ENCODE measurements at regions not wholly inside any gene's neighbourhood (a gene's known extent, or its start where the extent isn't known, plus 50 kb on each side); places are given as distances from the start of the nearest gene placed in this dataset.

DNA sequence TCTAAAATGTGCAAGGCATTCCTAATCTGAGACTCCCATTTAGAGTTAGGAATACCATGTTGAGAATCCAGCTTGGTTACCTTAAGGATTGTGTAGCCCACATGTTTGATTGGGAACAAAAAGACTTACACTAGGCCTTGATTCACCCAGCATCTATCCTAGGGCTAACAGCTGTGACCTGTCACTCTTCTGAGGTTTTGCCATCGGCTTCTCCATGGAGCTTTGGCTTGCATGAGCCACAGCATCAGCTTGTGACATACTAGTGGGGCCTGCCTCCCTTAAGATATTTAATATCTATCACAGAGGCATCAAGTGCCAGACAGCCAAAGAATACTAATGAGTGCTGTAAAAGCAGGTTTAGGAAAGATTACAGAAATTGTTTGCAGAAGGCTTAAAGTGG is 241.3 kb upstream of the UBE2E3 start:
- no peaks in the 10 kb centered on the region for H3K27me3 ChIP-seq (ENCODE audit: insufficient read depth, low read length)
- H3K4me1 ChIP-seq (ENCODE audit: insufficient read depth, low read length) = no peaks in the 10 kb centered on the region
- H3K27ac Mint-ChIP-seq = no peak overlapping the region
- no peak overlapping the region for H2AK5ac ChIP-seq (ENCODE audit: insufficient read length, low read length)
- no CpG with 5 or more reads among the region's 1 CpG for WGBS (ENCODE audit: extremely low coverage, insufficient read length, low lambda C conversion rate)
- H4K20me1 ChIP-seq (ENCODE audit: control insufficient read depth, insufficient read depth, insufficient read length) = no peaks in the 10 kb centered on the region
- H3K79me1 ChIP-seq (ENCODE audit: insufficient read depth, low read depth, low read length, poor library complexity, severe bottlenecking) = no peaks in the 10 kb centered on the region
- no peak overlapping the region for H4K8ac ChIP-seq (replicated peaks; ENCODE audit: insufficient read length, low read depth, low read length)
- H4K91ac ChIP-seq (ENCODE audit: insufficient read length, low read depth, low read length) = no peak overlapping the region
- H3K4ac ChIP-seq (ENCODE audit: low read depth, low read length) = no peak overlapping the region
- H3K9me3 ChIP-seq (ENCODE audit: control insufficient read depth, low read depth, low read length) = no peaks in the 10 kb centered on the region
- no peak overlapping the region for H3K56ac ChIP-seq (ENCODE audit: insufficient read length, low read depth, low read length)
- H2BK15ac ChIP-seq (ENCODE audit: low read depth, low read length) = no peak overlapping the region
- H2BK12ac ChIP-seq (ENCODE audit: insufficient read length, low read depth, low read length) = no peak overlapping the region
- H2AFZ ChIP-seq (ENCODE audit: low read length) = no peak overlapping the region
- no peak overlapping the region for H3K14ac ChIP-seq (ENCODE audit: insufficient read depth, low read length)
- TF ChIP-seq, protein P1, sequence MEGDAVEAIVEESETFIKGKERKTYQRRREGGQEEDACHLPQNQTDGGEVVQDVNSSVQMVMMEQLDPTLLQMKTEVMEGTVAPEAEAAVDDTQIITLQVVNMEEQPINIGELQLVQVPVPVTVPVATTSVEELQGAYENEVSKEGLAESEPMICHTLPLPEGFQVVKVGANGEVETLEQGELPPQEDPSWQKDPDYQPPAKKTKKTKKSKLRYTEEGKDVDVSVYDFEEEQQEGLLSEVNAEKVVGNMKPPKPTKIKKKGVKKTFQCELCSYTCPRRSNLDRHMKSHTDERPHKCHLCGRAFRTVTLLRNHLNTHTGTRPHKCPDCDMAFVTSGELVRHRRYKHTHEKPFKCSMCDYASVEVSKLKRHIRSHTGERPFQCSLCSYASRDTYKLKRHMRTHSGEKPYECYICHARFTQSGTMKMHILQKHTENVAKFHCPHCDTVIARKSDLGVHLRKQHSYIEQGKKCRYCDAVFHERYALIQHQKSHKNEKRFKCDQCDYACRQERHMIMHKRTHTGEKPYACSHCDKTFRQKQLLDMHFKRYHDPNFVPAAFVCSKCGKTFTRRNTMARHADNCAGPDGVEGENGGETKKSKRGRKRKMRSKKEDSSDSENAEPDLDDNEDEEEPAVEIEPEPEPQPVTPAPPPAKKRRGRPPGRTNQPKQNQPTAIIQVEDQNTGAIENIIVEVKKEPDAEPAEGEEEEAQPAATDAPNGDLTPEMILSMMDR (conservative IDR thresholded peaks at IDR 0.05) = no peak
- no peak overlapping the region for H3K4me2 ChIP-seq (ENCODE audit: insufficient read depth, insufficient read length, low read length)
- H2BK20ac ChIP-seq (ENCODE audit: low read depth, low read length, poor library complexity, severe bottlenecking) = no peak overlapping the region
- no peak overlapping the region for H3K23ac ChIP-seq (ENCODE audit: insufficient read length, low read depth, low read length)
- H2BK5ac ChIP-seq (ENCODE audit: insufficient read length, low read length) = no peak overlapping the region
- H3T11ph ChIP-seq (ENCODE audit: low read length) = no peak overlapping the region
- H3K4me1 Mint-ChIP-seq = peaks cover 3 to 5% of the 10 kb centered on the region in 2 experiments; a peak in 3 of 4 replicates
- no peaks in the 10 kb centered on the region for H3K9me3 Mint-ChIP-seq
- H3K9ac ChIP-seq (ENCODE audit: extremely low read depth, insufficient read length, low read length) = no peak overlapping the region
- H3K18ac ChIP-seq (ENCODE audit: insufficient read length, low read depth, low read length) = no peak overlapping the region
- H4K5ac ChIP-seq (ENCODE audit: insufficient read length, low read depth, low read length) = no peak overlapping the region
- no peak overlapping the region for H3K27ac ChIP-seq (ENCODE audit: insufficient read length, low read depth, low read length)
- no peaks in the 10 kb centered on the region for H3K79me2 ChIP-seq (ENCODE audit: insufficient read depth, low read length)
- H2BK120ac ChIP-seq (ENCODE audit: low read depth, low read length, poor library complexity, severe bottlenecking) = no peak overlapping the region
- DNase-seq = no peak
- no peaks in the 10 kb centered on the region for H3K23me2 ChIP-seq (ENCODE audit: insufficient read length, low read depth, low read length, poor library complexity, severe bottlenecking)
- H3K4me3 Mint-ChIP-seq = no peak overlapping the region
- no peaks in the 10 kb centered on the region for H3K36me3 Mint-ChIP-seq (ENCODE audit: insufficient read depth in 1 of 3, low read depth in 3 of 3)
- no peaks in the 10 kb centered on the region for H3K27me3 Mint-ChIP-seq (ENCODE audit: low read depth)

Measured in H9 (cell line).